ENCODE measurements at regions not wholly inside any gene's neighbourhood (a gene's known extent, or its start where the extent isn't known, plus 50 kb on each side); places are given as distances from the start of the nearest gene placed in this dataset.

GRCh38 chr2:204453730-204454167 lies 91.5 kb upstream of the PARD3B start:
- H3K4me1 ChIP-seq (ENCODE audit: insufficient read depth, low read length), result no peaks in the 10 kb centered on the region; the same call in 1 of the 2 replicates
- no peak overlapping the region for H4K91ac ChIP-seq (ENCODE audit: insufficient read length, low read depth, low read length)
- H3K4ac ChIP-seq (ENCODE audit: low read depth, low read length), result no peak overlapping the region
- H3K4me2 ChIP-seq (ENCODE audit: insufficient read depth, insufficient read length, low read length), result no peak overlapping the region
- H3K79me2 ChIP-seq (ENCODE audit: insufficient read depth, low read length), result no peaks in the 10 kb centered on the region
- H3K9me3 Mint-ChIP-seq, result no peaks in the 10 kb centered on the region
- H3K27me3 ChIP-seq (ENCODE audit: insufficient read depth, low read length), result no peaks in the 10 kb centered on the region
- no peak overlapping the region for H3T11ph ChIP-seq (ENCODE audit: low read length)
- no peak overlapping the region for H2BK5ac ChIP-seq (ENCODE audit: insufficient read length, low read length)
- no peak overlapping the region for H3K4me3 Mint-ChIP-seq
- H2BK15ac ChIP-seq (ENCODE audit: low read depth, low read length), result no peak overlapping the region
- H2BK120ac ChIP-seq (ENCODE audit: low read depth, low read length, poor library complexity, severe bottlenecking), result no peak overlapping the region
- peaks cover 5 to 6% of the 10 kb centered on the region in 2 experiments; a peak in 2 of 4 replicates for H3K4me1 Mint-ChIP-seq
- no peaks in the 10 kb centered on the region for H4K20me1 ChIP-seq (ENCODE audit: control insufficient read depth, insufficient read depth, insufficient read length)
- H3K79me1 ChIP-seq (ENCODE audit: insufficient read depth, low read depth, low read length, poor library complexity, severe bottlenecking), result no peaks in the 10 kb centered on the region
- H3K23me2 ChIP-seq (ENCODE audit: insufficient read length, low read depth, low read length, poor library complexity, severe bottlenecking), result no peaks in the 10 kb centered on the region
- peak; percentile 58 for DNase-seq
- H3K27ac ChIP-seq (ENCODE audit: insufficient read length, low read depth, low read length), result no peak overlapping the region
- peak overlapping the region; percentile 21 for H2BK12ac ChIP-seq (ENCODE audit: insufficient read length, low read depth, low read length)
- H2AFZ ChIP-seq (ENCODE audit: low read length), result no peak overlapping the region
- peak overlapping the region in 1 of 3 experiments; percentile 85; a peak in 2 of 7 replicates for H3K27ac Mint-ChIP-seq
- no peak overlapping the region for H3K56ac ChIP-seq (ENCODE audit: insufficient read length, low read depth, low read length)
- H3K9ac ChIP-seq (ENCODE audit: extremely low read depth, insufficient read length, low read length), result no peak overlapping the region
- no peak overlapping the region for H3K23ac ChIP-seq (ENCODE audit: insufficient read length, low read depth, low read length)
- no peak overlapping the region for H2BK20ac ChIP-seq (ENCODE audit: low read depth, low read length, poor library complexity, severe bottlenecking)
- TF ChIP-seq, protein P1, sequence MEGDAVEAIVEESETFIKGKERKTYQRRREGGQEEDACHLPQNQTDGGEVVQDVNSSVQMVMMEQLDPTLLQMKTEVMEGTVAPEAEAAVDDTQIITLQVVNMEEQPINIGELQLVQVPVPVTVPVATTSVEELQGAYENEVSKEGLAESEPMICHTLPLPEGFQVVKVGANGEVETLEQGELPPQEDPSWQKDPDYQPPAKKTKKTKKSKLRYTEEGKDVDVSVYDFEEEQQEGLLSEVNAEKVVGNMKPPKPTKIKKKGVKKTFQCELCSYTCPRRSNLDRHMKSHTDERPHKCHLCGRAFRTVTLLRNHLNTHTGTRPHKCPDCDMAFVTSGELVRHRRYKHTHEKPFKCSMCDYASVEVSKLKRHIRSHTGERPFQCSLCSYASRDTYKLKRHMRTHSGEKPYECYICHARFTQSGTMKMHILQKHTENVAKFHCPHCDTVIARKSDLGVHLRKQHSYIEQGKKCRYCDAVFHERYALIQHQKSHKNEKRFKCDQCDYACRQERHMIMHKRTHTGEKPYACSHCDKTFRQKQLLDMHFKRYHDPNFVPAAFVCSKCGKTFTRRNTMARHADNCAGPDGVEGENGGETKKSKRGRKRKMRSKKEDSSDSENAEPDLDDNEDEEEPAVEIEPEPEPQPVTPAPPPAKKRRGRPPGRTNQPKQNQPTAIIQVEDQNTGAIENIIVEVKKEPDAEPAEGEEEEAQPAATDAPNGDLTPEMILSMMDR (conservative IDR thresholded peaks at IDR 0.05), result no peak
- no peak overlapping the region for H2AK5ac ChIP-seq (ENCODE audit: insufficient read length, low read length)
- peak overlapping the region; percentile 59; the same call in 1 of the 2 replicates for H3K14ac ChIP-seq (ENCODE audit: insufficient read depth, low read length)
- WGBS (ENCODE audit: extremely low coverage, insufficient read length, low lambda C conversion rate), result no CpG with 5 or more reads among the region's 7 CpGs
- H3K27me3 Mint-ChIP-seq (ENCODE audit: low read depth), result no peaks in the 10 kb centered on the region; the same call in 1 of the 2 replicates
- no peak overlapping the region for H4K5ac ChIP-seq (ENCODE audit: insufficient read length, low read depth, low read length)
- H3K9me3 ChIP-seq (ENCODE audit: control insufficient read depth, low read depth, low read length), result no peaks in the 10 kb centered on the region
- no peak overlapping the region for H4K8ac ChIP-seq (replicated peaks; ENCODE audit: insufficient read length, low read depth, low read length)
- H3K36me3 Mint-ChIP-seq (ENCODE audit: insufficient read depth in 1 of 3, low read depth in 3 of 3), result no peaks in the 10 kb centered on the region
- H3K18ac ChIP-seq (ENCODE audit: insufficient read length, low read depth, low read length), result no peak overlapping the region

All from H9 (cell line).